ENCODE measurements at regions not wholly inside any gene's neighbourhood (a gene's known extent, or its start where the extent isn't known, plus 50 kb on each side); places are given as distances from the start of the nearest gene placed in this dataset.

GRCh38 chr6:130587778-130588520 lies 222.1 kb downstream of the TMEM200A start:
- TF ChIP-seq CTCF (IDR thresholded peaks at IDR 0.05) (no peak), POLR2A (IDR thresholded peaks at IDR 0.05) (no peak)
